ENCODE measurements at regions not wholly inside any gene's neighbourhood (a gene's known extent, or its start where the extent isn't known, plus 50 kb on each side); places are given as distances from the start of the nearest gene placed in this dataset.
A peak's percentile ranks its signal among the peaks of the same experiment; 100 is the strongest.

DNA sequence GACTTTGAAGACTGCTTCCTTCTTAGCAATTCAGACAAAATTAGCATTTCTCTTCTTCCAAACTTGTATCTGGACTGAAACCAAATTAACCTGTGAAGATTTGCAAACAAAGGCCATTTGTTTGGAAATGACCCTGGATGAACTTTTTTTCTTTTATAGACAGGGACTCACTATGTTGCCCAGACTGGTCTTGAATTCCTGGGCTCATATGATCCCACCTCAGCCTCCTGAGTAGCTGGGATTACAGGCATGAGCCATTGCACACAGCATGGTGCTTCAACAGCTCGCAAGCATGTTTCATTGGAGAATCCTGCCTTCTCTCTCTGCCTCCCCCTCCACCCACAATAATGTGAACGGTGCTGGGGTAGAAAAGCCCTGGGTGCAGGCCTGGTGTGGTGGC is 170.2 kb downstream of the ARL4C start:
- DNase-seq (ENCODE audit: insufficient read length, low spot score) (no peak), FAIRE-seq (no peak)

GRCh38 chr2:234324116-234324515 is 172.8 kb downstream of the ARL4C start:
- DNase-seq (ENCODE audit: insufficient read length, low spot score), result no peak
- TF ChIP-seq SPI1 (IDR thresholded peaks at IDR 0.05; ENCODE audit: low read depth, low read length) (no peak), POU2F2 (IDR thresholded peaks at IDR 0.05; ENCODE audit: low read depth, low read length) (no peak), TAF1 (IDR thresholded peaks at IDR 0.05; ENCODE audit: low read depth, low read length) (no peak), PAX5 (IDR thresholded peaks at IDR 0.05; ENCODE audit: insufficient read depth, low read length, severe bottlenecking) (no peak), POLR2AphosphoS5 (IDR thresholded peaks at IDR 0.05; ENCODE audit: low read depth, low read length) (no peak), POLR2A (IDR thresholded peaks at IDR 0.05; ENCODE audit: low read depth, low read length) (no peak)
- no peak for FAIRE-seq

More for the DNA sequence above, 170.2 kb downstream of the ARL4C start:
- no peak for TF ChIP-seq POU2F2 (IDR thresholded peaks at IDR 0.05; ENCODE audit: low read depth, low read length)
- no peak for TF ChIP-seq POLR2A (IDR thresholded peaks at IDR 0.05; ENCODE audit: low read depth, low read length)
- TF ChIP-seq POLR2AphosphoS5 (IDR thresholded peaks at IDR 0.05; ENCODE audit: low read depth, low read length), result no peak
- TF ChIP-seq SPI1 (IDR thresholded peaks at IDR 0.05; ENCODE audit: low read depth, low read length), result no peak
- no peak for TF ChIP-seq TAF1 (IDR thresholded peaks at IDR 0.05; ENCODE audit: low read depth, low read length)

GRCh38 chr2:234322766-234323465 is 174.0 kb downstream of the ARL4C start:
- no peak for TF ChIP-seq TAF1 (IDR thresholded peaks at IDR 0.05; ENCODE audit: low read depth, low read length)
- no peak for TF ChIP-seq POLR2A (IDR thresholded peaks at IDR 0.05; ENCODE audit: low read depth, low read length)
- TF ChIP-seq POLR2AphosphoS5 (IDR thresholded peaks at IDR 0.05; ENCODE audit: low read depth, low read length), result no peak
- no peak for TF ChIP-seq PAX5 (IDR thresholded peaks at IDR 0.05; ENCODE audit: insufficient read depth, low read length, severe bottlenecking)
- TF ChIP-seq SPI1 (IDR thresholded peaks at IDR 0.05; ENCODE audit: low read depth, low read length), result no peak
- FAIRE-seq, result no peak
- no peak for DNase-seq (ENCODE audit: insufficient read length, low spot score)

GRCh38 chr2:234320066-234320465 is 176.8 kb downstream of the ARL4C start:
- DNase-seq (ENCODE audit: insufficient read length, low spot score), result no peak
- TF ChIP-seq TAF1 (IDR thresholded peaks at IDR 0.05; ENCODE audit: low read depth, low read length) (no peak), POLR2AphosphoS5 (IDR thresholded peaks at IDR 0.05; ENCODE audit: low read depth, low read length) (no peak), POU2F2 (IDR thresholded peaks at IDR 0.05; ENCODE audit: low read depth, low read length) (no peak), POLR2A (IDR thresholded peaks at IDR 0.05; ENCODE audit: low read depth, low read length) (no peak), PAX5 (IDR thresholded peaks at IDR 0.05; ENCODE audit: insufficient read depth, low read length, severe bottlenecking) (no peak), SPI1 (IDR thresholded peaks at IDR 0.05; ENCODE audit: low read depth, low read length) (no peak)
- FAIRE-seq, result no peak

GRCh38 chr2:234318361-234318760 is 178.5 kb downstream of the ARL4C start:
- FAIRE-seq, result no peak
- TF ChIP-seq PAX5 (IDR thresholded peaks at IDR 0.05; ENCODE audit: insufficient read depth, low read length, severe bottlenecking), result no peak
- TF ChIP-seq POLR2A (IDR thresholded peaks at IDR 0.05; ENCODE audit: low read depth, low read length), result no peak
- TF ChIP-seq POU2F2 (IDR thresholded peaks at IDR 0.05; ENCODE audit: low read depth, low read length), result no peak
- no peak for TF ChIP-seq SPI1 (IDR thresholded peaks at IDR 0.05; ENCODE audit: low read depth, low read length)
- TF ChIP-seq TAF1 (IDR thresholded peaks at IDR 0.05; ENCODE audit: low read depth, low read length), result no peak
- no peak for TF ChIP-seq POLR2AphosphoS5 (IDR thresholded peaks at IDR 0.05; ENCODE audit: low read depth, low read length)
- DNase-seq (ENCODE audit: insufficient read length, low spot score), result no peak

DNA sequence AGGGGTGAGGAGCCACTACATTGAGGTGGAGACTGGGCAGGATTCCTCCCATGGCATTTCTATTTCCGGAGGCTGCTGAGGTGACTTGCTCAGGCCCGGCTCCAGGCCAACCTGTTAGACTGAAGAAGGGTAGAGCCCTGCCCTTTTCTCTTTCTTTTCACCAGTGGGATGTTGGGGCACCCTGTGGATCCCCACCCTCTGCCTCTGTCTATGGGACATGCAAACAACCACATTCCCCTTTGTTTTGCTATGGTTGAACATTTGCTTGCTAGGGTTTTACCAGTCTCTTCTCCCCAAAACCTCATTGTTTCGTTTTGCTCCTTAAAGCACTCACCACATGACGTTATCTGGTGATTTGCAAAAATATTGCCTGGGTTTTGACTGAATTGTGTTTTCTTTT is 183.3 kb downstream of the ARL4C start:
- no peak for FAIRE-seq
- TF ChIP-seq POU2F2 (IDR thresholded peaks at IDR 0.05; ENCODE audit: low read depth, low read length) (no peak), PAX5 (IDR thresholded peaks at IDR 0.05; ENCODE audit: insufficient read depth, low read length, severe bottlenecking) (no peak), TAF1 (IDR thresholded peaks at IDR 0.05; ENCODE audit: low read depth, low read length) (no peak), POLR2AphosphoS5 (IDR thresholded peaks at IDR 0.05; ENCODE audit: low read depth, low read length) (no peak), POLR2A (IDR thresholded peaks at IDR 0.05; ENCODE audit: low read depth, low read length) (no peak), SPI1 (IDR thresholded peaks at IDR 0.05; ENCODE audit: low read depth, low read length) (no peak)
- DNase-seq (ENCODE audit: insufficient read length, low spot score), result no peak

DNA sequence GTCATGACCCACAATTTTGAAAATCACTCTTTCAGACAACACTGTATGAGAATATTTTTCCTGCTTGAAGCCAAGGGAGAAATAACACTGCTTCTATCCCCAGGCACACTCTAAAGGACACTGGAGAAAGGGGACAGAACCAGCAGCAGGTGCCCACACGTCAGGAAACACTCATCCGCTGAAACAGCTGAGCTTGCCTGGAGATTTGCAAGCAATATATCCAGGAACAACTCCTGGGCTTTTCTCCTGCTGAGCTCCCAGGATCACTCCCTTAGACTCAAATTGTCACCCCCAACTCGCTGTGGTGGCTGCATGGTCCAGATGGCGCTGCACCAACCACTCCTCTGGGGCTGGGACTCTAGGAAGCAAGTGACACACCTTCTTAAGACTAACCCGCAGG is 186.7 kb downstream of the ARL4C start:
- FAIRE-seq (no peak), DNase-seq (ENCODE audit: insufficient read length, low spot score) (no peak)
- TF ChIP-seq TAF1 (IDR thresholded peaks at IDR 0.05; ENCODE audit: low read depth, low read length) (no peak), SPI1 (IDR thresholded peaks at IDR 0.05; ENCODE audit: low read depth, low read length) (no peak), POLR2AphosphoS5 (IDR thresholded peaks at IDR 0.05; ENCODE audit: low read depth, low read length) (no peak), PAX5 (IDR thresholded peaks at IDR 0.05; ENCODE audit: insufficient read depth, low read length, severe bottlenecking) (no peak), POLR2A (IDR thresholded peaks at IDR 0.05; ENCODE audit: low read depth, low read length) (no peak), POU2F2 (IDR thresholded peaks at IDR 0.05; ENCODE audit: low read depth, low read length) (no peak)

- TF ChIP-seq POLR2AphosphoS5 (IDR thresholded peaks at IDR 0.05; ENCODE audit: low read depth, low read length) (no peak), POLR2A (IDR thresholded peaks at IDR 0.05; ENCODE audit: low read depth, low read length) (no peak), PAX5 (IDR thresholded peaks at IDR 0.05; ENCODE audit: insufficient read depth, low read length, severe bottlenecking) (no peak), TAF1 (IDR thresholded peaks at IDR 0.05; ENCODE audit: low read depth, low read length) (no peak), POU2F2 (IDR thresholded peaks at IDR 0.05; ENCODE audit: low read depth, low read length) (no peak), SPI1 (IDR thresholded peaks at IDR 0.05; ENCODE audit: low read depth, low read length) (no peak)
- FAIRE-seq (peak; percentile 33), DNase-seq (ENCODE audit: insufficient read length, low spot score) (no peak)
Observed at GRCh38 chr2:234309431-234309830, 187.4 kb downstream of the ARL4C start.

DNA sequence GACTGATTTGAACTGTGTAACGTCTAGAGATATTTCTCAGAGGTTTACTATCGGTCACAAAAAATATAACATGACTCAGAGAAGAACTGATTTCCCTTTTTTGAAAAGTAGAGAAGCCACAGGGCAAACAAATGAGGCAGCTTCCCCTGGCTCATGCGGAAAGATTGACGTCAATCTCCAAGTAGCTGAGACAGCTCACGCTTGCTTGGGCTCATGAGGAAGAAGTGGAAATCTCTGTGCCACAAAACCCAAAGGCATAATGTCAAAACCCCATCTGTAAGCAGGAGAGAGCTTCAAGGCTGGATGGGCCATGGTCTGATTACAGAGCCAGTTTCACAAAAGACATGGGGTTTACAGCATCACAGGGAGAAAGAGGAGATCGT is 188.1 kb downstream of the ARL4C start:
- TF ChIP-seq POU2F2 (IDR thresholded peaks at IDR 0.05; ENCODE audit: low read depth, low read length), result no peak
- peak; percentile 72 for TF ChIP-seq SPI1 (IDR thresholded peaks at IDR 0.05; ENCODE audit: low read depth, low read length)
- no peak for DNase-seq (ENCODE audit: insufficient read length, low spot score)
- peak; percentile 88 for FAIRE-seq
